ENCODE measurements at regions not wholly inside any gene's neighbourhood (a gene's known extent, or its start where the extent isn't known, plus 50 kb on each side); places are given as distances from the start of the nearest gene placed in this dataset.

- no peak for DNase-seq (ENCODE audit: low read depth in 2 of 2)
Observed at GRCh38 chr12:65596514-65597091, 227.7 kb upstream of the HMGA2 start.

DNA sequence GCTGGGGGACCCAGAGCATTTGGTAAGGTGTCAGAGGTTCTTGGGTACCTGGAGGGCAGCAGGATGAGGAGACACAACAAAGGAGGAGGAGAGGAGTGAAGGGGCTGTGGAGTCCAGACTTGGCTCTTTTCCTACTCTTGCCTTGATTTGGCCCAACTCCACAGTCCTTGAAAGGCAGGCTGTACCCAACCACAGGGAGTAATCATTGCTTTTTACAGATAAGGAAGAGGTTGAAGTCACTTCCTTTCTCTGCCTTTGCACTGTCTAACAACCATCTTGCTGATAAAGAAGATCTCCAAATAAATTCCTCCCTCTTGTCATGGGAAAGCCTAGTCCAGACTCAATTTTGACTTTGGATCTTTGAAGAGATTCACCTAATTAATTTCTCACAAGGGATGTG lies 226.8 kb upstream of the HMGA2 start:
- DNase-seq (ENCODE audit: low read depth in 2 of 2) = no peak

DNA sequence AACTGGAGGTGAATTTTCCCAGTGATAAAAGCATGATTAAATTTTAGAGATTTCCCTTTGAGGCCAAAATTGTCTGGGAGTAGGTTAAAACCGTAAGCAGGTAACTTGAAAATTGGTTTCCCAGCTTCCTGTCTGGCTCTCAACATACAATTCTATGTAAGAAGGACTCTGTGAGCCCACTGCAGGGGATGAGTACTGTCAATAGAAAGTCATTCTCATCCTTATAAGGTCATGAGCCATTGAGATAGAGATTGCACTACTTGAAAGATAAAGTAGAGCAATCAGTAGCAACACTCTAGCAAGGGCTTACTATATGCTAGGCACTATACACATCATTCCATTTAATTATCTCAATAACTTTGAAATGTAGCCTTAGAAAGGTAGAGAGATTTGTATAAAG lies 225.6 kb upstream of the HMGA2 start:
- DNase-seq (ENCODE audit: low read depth in 2 of 2) = no peak

DNA sequence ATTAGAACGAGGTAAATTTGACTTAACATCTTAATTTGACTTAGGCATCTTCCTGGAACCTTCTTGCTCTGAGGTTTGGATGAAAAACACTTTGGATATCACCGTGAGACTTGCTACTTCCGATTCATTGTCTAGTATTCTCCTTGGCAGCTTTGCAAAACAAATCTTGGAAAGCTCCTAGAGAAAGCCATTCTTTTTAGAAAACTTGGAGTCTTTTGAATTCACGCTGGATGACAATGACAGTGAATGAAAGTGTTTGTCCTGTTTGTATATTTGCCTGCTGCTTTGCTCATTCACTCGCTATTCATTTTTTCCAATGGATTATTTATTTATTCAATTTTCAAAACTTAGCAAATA lies 222.1 kb upstream of the HMGA2 start:
- no peak for DNase-seq (ENCODE audit: low read depth in 2 of 2)

DNA sequence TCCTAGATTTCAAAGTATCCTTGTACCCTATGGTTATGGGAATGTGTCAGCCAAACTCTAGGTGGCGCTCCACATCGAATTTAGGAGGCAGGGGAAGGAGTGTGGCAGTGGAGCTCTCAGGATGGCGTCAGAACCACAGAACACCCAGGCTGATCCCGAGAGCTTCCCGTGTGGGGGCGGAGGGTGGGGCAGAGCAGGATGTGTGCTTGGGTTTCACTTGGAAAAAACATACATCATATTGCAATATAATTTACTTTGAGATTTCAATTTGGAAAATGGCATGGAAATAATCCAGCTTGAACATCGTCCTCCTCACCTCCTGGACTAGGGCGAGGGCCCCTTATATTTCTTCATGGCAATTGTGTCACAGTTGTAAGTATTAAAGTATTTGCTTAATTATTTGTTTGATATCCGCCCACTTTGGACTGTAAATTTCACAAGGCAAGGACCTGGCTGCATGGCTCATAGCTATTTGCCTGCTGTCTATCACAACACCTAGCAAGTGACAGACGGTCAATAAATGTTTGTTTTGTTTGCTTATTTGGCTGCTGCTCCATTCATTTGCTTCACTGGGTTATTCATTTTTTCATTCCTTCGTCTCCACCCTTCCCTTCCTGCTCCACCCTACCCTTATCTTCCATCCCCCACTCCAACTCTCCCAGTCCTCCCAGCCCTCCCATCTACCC lies 221.5 kb upstream of the HMGA2 start:
- peak; percentile 5 to 46 for DNase-seq (ENCODE audit: low read depth in 2 of 2)

DNA sequence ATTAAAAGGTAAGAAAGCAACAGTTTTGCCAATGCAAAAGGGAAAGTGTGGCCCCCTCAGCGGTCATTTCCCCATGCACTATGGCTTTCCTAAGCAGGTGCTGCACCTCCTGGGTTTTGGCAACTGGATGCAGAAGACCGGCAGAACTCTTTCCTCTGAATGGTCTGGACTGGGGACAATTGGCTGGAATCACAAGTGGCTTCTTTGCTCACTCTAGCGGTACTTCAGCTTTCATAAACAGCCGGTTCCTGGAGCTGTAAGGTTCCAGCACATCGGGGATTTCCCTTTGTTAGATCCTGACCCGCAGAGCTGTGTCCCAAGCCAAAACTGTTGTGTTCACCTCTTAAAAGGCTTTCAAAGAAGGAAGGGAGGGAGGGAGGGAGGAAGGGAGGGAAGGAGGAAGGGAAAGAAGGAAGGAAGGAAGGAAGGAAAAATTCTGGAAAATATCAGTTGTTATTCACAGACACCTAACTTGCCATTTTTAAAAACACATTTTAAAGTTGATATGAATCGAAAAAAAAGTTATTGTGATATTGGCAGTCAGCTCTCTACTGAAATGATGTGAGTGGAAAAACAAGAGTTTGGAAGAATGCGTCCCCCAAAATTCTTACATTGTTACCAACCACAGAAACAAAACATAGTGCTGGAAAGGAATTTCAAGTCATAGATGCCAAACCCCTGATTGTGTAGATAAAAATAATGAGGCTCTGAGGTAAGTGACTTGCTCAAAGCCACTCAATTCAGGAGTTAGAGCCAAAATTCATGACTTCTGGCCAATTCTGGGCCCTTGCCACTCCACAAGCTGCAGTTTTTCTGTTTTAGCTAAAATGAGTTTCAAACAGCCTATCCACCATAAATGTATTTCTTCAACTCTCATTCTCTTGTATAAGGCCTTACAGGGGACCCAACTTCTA lies 220.6 kb upstream of the HMGA2 start:
- DNase-seq (ENCODE audit: low read depth in 2 of 2) = no peak

- DNase-seq (ENCODE audit: low read depth in 2 of 2) = no peak
Observed at GRCh38 chr12:65605019-65605418, 219.3 kb upstream of the HMGA2 start.

GRCh38 chr12:65606008-65606766 lies 218.1 kb upstream of the HMGA2 start:
- no peak for DNase-seq (ENCODE audit: low read depth in 2 of 2)

DNA sequence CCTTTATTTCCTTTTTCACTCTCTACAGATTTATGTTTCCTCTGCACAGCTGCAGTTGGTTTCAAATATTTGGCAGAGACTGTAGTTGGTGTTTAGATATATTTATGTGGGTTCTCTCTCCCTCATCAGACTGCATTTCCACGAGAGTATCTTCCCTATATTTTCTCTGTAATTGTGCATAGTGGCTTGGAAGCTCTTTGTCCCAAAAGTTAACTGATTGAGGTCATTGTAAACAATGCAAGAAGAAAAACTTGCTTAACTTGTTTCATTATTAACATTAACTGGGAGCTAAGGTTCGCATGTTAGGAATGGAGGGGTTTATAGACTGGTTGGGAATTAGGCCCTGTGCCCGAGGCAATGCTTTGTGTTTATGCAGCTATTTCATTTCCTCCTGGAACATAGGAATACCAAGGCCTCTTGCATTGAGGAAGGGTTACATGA lies 216.9 kb upstream of the HMGA2 start:
- no peak for DNase-seq (ENCODE audit: low read depth in 2 of 2)

DNA sequence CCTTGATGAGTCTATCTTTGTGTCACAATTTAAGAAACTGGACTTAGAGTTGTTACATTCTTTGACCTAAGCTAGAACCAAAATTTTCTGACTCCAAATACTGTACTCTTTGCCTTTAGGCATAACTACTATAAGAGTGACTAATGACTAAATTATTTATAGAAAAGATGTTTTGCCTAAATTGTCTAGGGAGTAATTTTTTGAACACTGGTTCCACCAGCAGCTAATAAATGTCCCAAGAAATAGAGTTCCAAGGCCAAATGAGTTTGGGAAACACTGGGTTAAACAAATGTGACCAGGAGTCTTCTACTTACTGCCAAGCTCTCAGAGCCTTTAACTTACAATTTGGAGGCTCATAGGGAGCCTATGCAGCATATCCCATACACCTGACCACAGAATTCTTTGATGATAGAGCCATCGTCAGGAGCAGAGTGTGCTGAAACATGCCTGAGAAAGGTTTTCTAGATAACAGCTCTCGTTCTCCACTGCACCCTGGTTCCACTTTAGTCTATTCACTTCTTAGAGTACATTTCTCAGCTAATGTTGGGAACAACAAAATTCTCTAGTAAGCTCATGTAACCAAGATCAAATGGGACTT lies 215.9 kb upstream of the HMGA2 start:
- DNase-seq (ENCODE audit: low read depth in 2 of 2) = no peak

DNA sequence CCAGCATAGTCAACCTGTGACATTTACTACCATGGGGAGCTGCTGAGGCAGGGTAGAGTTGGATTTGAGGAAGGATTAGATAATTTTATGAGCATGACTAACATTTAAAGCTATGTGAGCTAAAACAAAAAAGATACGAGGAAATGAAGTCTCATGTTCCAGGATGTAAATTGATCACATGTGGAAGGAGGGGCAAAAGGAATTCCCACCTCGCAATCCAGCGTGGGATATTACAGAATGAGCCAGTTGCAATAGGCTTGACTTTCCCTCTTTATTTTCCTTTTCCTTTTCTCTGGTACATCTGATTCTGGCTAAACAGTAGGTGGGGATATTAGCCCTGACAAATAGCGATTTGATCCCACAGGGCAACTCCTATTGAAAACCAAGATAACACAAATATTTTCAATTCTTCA lies 214.9 kb upstream of the HMGA2 start:
- no peak for DNase-seq (ENCODE audit: low read depth in 2 of 2)

- DNase-seq (ENCODE audit: low read depth in 2 of 2) = no peak
Observed at GRCh38 chr12:65611396-65611795, 212.9 kb upstream of the HMGA2 start.

DNA sequence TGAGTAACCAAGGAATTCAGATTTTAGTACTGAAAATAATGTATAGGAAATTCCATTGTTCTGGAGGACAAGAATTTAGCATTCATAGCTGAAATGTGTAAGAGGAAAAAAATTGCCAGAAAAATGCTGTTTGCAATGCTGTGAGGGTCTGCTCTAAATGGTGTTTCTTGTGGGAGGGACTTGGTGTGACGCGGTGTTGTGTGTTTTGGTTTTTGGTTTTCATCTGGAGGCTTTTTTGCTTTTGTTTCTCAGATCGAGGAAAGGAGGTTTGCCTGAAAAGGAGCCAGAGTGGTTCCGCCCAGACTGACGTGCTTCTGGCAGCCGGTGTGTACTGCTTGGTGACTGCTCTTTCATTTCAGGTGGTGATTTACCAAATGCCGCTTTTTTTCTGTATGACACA lies 211.8 kb upstream of the HMGA2 start:
- no peak for DNase-seq (ENCODE audit: low read depth in 2 of 2)

- DNase-seq (ENCODE audit: low read depth in 2 of 2) = no peak
Observed at GRCh38 chr12:65613692-65614091, 210.6 kb upstream of the HMGA2 start.

DNA sequence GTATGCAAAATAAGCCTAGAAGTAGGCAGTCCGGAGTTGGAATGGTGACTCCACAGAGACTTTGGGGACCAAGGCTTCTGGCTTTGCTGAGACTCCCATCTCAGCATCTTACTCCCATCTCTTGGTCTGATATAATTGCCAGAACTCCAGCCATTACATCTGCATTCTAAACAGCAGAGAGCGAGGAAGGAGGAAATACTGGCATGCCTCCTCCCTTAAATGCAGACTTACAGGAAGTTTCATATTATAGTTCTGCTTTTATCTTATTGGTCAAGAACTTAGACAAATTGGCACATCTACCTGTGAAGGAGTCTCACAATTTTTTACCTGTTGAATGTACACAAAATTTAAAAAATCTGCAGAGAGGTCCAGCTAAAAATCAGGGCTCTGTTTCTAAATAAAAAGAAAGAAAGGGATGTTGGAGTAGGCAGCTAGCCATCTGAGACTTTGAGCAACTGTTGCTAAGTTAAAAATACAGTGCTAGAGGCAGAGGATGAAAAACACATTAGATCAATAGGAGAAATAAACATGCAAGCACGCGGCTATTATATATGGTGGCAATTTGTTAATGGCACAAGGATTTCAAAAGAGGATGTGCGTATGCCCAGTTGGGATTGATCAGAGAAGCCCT lies 209.9 kb upstream of the HMGA2 start:
- no peak for DNase-seq (ENCODE audit: low read depth in 2 of 2)

GRCh38 chr12:65615118-65615517 lies 209.2 kb upstream of the HMGA2 start:
- no peak for DNase-seq (ENCODE audit: low read depth in 2 of 2)

- DNase-seq (ENCODE audit: low read depth in 2 of 2) = no peak
Observed at GRCh38 chr12:65616022-65616421, 208.3 kb upstream of the HMGA2 start.

DNA sequence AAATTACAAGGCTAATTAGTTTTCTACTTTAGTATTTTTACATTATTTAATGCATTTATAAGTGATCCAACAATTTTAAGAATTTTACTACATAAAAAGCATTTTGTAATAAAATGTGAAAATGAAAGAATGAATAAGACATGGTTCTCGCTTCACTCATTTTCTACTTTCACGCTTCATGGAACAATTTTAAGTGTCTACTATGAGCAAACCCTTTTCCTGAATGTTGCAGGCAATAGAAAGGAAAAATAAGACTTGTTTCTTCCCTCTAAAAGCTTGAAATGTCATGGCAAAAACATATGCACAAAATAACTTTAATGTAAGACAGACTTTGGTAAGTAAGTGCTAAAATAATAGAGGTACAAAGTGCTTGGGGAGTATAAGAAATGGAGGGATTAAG lies 205.7 kb upstream of the HMGA2 start:
- no peak for DNase-seq (ENCODE audit: low read depth in 2 of 2)

GRCh38 chr12:65619018-65619417 lies 205.3 kb upstream of the HMGA2 start:
- DNase-seq (ENCODE audit: low read depth in 2 of 2) = no peak

DNA sequence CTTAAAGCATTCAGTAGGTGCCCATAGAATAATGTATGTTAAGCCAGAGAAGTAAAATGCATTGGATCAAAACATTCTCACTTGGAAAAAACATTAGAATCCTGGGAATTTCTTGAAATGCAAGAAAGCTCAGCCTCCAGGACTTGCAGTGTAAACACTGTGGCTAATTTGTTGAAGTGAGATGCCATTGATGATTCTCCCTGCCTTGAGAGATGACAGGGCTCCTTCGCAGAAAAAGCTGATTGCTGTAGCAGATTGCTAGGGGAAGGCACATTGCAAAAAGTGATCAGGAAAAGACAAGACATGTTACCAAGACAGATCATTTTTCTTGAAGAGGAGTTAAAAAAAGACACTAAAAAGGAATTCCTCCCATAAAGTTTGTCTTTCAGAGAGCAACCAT lies 204.2 kb upstream of the HMGA2 start:
- DNase-seq (ENCODE audit: low read depth in 2 of 2) = no peak

- no peak for DNase-seq (ENCODE audit: low read depth in 2 of 2)
Observed at GRCh38 chr12:65622056-65622455, 202.2 kb upstream of the HMGA2 start.
